ENCODE measurements at regions not wholly inside any gene's neighbourhood (a gene's known extent, or its start where the extent isn't known, plus 50 kb on each side); places are given as distances from the start of the nearest gene placed in this dataset.
"Not testable (repeated sequence)": the region's sequence is repeated elsewhere in the genome, so short reads cannot be mapped to it uniquely, and the experiment has no call there.

DNA sequence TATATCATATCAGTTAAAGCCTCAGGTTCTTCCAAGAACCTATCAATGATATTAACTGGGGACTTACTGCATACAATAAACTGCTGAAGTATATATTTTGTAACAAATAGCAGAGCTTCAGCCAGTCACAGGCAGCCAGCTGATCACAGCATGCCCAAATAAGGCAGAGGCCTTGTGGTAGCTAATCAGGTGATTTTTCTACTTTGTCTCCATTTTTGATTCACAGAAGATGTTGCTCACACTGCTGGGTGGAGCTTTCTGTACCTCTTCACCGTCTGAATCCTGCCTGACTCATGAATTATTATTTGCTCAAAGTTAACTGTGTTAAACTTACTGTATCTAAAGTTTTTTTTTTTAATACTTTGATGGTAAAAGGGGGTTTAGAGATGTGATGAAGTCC lies 357.4 kb downstream of the PSAT1 start:
- FAIRE-seq (no peak), DNase-seq (ENCODE audit: insufficient read length, low spot score) (no peak)

DNA sequence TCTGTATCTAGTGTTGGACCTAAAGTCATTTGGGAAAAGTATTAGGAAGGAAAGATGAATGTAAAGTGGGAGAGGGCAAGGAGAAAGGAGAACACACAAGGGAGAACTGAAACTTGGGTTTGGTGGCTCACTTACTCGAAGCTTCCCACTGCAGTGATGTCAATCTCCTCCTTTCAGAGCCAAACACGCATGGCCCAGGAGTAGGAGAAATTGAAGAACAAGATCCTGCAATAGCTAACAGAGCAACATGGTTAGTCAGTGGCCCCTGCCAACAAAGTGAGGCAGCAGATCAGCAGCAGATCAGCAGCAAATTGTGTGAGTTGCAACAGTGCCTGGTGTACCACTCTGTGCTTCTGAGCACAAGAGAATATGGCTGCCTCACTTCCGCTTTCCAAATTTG lies 366.4 kb downstream of the PSAT1 start:
- DNase-seq (ENCODE audit: insufficient read length, low spot score) (no peak), FAIRE-seq (no peak)

- no peak for DNase-seq (ENCODE audit: insufficient read length, low spot score)
- FAIRE-seq, result no peak
Observed at GRCh38 chr9:78664370-78664769, 367.4 kb downstream of the PSAT1 start.

GRCh38 chr9:78666818-78667414 lies 370.0 kb downstream of the PSAT1 start:
- DNase-seq (ENCODE audit: insufficient read length, low spot score) (no peak), FAIRE-seq (no peak)

DNA sequence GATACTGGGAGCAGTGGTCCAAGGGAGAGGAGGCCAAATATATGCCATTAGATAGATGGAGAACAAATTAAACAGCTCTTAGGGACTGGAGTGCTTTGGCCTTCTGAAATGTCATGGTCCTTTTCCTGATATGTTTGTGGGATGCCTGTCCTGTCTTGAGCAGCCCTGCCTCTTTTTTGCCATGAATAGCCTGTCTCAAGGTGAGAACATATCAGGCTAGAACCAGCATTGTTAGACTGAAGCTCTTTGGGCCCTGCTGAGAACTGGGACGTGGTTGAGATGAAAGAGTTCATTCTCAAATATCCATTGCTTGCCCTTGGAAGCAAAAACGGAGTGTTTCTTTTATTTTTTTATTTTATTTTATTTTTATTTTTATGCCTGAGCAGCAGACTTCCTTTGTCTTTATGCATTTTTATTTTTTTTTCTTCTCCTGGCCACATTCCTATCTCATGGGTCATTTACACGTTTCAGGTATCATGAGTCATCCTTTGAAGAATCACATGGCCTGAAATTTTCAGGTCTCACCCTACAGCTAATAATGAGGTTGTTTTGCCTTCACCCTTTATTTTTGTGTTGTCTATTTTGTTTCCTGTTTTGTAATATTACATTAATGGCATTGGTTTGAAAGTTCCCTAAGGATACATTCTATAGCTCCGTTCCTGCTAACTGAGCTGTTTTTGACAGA lies 371.4 kb downstream of the PSAT1 start:
- DNase-seq (ENCODE audit: insufficient read length, low spot score), result no peak
- no peak for FAIRE-seq

DNA sequence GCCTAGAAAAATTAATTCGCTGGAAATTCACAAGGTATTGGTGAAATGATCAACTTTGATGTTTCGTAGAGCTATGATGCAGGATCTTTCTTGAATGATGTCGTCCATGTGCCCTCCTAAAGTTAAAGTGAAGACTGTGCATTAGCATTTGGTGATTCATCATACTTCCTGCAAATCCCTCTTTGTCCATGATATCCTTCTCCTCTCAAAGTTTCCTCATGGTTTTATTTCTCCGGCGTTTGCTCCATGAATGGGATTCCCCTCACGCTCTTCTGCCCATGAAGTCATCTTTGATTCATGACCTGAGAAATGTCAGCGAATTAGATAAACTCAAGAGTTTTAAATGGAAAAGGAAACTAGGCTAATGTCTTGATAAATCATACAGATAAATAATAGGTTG lies 372.7 kb downstream of the PSAT1 start:
- DNase-seq (ENCODE audit: insufficient read length, low spot score), result no peak
- no peak for FAIRE-seq

GRCh38 chr9:78671785-78672184 lies 374.9 kb downstream of the PSAT1 start:
- DNase-seq (ENCODE audit: insufficient read length, low spot score) (no peak), FAIRE-seq (no peak)

- no peak for FAIRE-seq
- DNase-seq (ENCODE audit: insufficient read length, low spot score), result no peak
Observed at GRCh38 chr9:78674874-78675273, 377.9 kb downstream of the PSAT1 start.

GRCh38 chr9:78676009-78676408 lies 379.1 kb downstream of the PSAT1 start:
- no peak for FAIRE-seq
- no peak for DNase-seq (ENCODE audit: insufficient read length, low spot score)

GRCh38 chr9:78676623-78677022 lies 379.7 kb downstream of the PSAT1 start:
- no peak for FAIRE-seq

GRCh38 chr9:78677326-78677725 lies 380.4 kb downstream of the PSAT1 start:
- FAIRE-seq, result no peak
- DNase-seq (ENCODE audit: insufficient read length, low spot score), result no peak

More at GRCh38 chr9:78676623-78677022, 379.7 kb downstream of the PSAT1 start:
- DNase-seq (ENCODE audit: insufficient read length, low spot score), result no peak

GRCh38 chr9:78678877-78679276 lies 382.0 kb downstream of the PSAT1 start:
- DNase-seq (ENCODE audit: insufficient read length, low spot score), result no peak
- no peak for FAIRE-seq

DNA sequence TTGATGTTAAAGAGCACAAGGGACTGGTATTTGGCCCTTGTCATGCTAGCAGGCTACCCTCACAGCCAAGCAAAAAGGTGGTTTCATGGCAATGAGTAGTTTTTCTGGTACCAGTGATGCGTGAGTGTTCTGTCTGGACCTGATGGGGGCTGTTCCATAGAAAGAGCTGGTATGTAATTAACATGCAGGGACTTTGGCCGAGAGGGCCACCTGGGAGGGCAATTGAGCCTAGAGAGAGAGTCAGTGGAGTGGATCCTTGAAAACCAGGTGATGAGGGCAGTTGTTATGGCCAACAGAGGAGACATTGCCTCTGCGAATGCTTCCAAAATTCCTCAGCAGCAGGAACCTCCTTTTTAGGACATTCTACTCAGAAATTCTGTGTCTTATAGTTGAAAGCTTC lies 383.3 kb downstream of the PSAT1 start:
- FAIRE-seq (no peak), DNase-seq (ENCODE audit: insufficient read length, low spot score) (no peak)

- FAIRE-seq (no peak), DNase-seq (ENCODE audit: insufficient read length, low spot score) (no peak)
Observed at GRCh38 chr9:78682216-78682615, 385.3 kb downstream of the PSAT1 start.

GRCh38 chr9:78685471-78685870 lies 388.5 kb downstream of the PSAT1 start:
- DNase-seq (ENCODE audit: insufficient read length, low spot score), result no peak
- no peak for FAIRE-seq

DNA sequence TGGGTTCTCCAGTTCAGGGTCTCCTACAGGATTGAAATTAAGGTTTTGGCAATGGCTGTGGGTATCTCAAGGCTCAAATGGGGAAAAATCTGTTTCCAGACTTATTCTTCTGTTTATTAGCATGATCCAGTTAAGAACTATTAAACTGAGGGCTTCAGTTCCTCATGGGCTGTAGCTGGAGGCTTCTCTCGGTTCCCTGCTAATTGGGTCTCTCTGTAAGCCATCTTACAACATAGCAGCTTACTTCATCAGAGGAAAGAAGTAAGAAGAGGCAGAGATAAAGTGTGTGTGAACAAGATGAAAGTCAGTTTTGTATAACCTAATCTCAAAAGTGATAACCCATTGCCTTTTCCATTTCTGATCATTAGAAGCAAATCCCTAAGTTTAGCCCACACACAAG lies 391.9 kb downstream of the PSAT1 start:
- DNase-seq (ENCODE audit: insufficient read length, low spot score) (no peak), FAIRE-seq (no peak)

GRCh38 chr9:78691542-78691941 lies 394.6 kb downstream of the PSAT1 start:
- FAIRE-seq, result no peak
- no peak for DNase-seq (ENCODE audit: insufficient read length, low spot score)

DNA sequence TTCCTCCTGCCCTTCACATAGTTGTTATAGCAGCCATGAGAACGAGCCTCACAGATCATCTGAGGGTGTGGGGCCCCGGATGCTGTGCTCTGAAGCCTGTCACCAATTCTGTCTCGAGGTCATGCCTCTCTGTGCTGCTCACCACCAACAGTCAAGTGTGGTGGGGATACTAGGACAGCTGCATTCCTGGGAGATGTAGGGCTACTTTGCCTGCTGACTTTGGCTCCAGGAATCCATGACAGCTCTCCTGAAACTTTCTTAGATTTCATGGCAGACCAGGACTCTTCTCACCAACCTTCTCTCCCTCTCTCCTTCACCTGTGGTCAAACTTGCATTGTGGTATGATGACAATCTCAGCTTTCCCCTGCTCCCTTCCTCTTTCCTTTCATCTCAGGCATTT lies 395.9 kb downstream of the PSAT1 start:
- DNase-seq (ENCODE audit: insufficient read length, low spot score), result no peak
- no peak for FAIRE-seq

DNA sequence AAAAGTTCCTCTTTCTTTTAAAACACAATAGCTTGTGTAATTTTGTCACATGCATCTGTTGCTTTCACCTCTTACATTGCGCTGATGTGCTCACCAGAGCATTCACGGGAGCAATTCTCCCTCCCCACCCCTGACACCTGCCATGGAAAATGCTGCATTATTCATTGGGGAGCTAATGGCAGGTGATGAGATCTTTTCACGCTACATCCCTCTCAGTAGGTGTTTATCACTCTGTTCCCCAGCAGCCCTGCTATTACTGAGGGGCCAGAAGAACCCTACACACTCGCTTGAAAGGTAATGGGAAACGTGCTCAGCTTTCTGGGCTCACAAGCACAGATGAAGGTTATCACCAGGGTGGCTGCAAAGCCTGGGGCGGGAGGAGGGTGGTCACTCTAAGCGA lies 398.0 kb downstream of the PSAT1 start:
- no peak for DNase-seq (ENCODE audit: insufficient read length, low spot score)

GRCh38 chr9:78695519-78695918 lies 398.6 kb downstream of the PSAT1 start:
- no peak for DNase-seq (ENCODE audit: insufficient read length, low spot score)
- no peak for FAIRE-seq

More for the DNA sequence above, 398.0 kb downstream of the PSAT1 start:
- no peak for FAIRE-seq

DNA sequence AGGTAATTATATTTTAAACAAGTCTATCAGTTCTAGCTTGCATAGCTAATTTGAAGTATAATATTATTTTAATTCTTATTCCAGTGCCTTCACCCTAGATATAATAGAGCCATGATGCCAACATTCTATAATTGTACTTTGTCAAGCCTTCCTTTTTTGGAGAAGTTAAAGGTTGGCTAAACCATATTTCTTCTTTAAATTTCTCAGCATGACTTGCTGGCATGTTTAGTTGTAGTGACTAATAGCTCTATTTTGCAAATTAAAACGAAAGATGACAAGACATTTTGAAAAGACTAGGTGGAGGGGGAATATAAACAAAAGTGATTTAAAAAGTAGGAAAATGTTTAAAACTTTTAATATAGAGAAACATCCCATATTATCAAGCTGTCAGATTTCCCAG lies 400.7 kb downstream of the PSAT1 start:
- DNase-seq (ENCODE audit: insufficient read length, low spot score) (no peak), FAIRE-seq (no peak)

GRCh38 chr9:78698371-78698770 lies 401.4 kb downstream of the PSAT1 start:
- no peak for FAIRE-seq
- DNase-seq (ENCODE audit: insufficient read length, low spot score), result no peak

DNA sequence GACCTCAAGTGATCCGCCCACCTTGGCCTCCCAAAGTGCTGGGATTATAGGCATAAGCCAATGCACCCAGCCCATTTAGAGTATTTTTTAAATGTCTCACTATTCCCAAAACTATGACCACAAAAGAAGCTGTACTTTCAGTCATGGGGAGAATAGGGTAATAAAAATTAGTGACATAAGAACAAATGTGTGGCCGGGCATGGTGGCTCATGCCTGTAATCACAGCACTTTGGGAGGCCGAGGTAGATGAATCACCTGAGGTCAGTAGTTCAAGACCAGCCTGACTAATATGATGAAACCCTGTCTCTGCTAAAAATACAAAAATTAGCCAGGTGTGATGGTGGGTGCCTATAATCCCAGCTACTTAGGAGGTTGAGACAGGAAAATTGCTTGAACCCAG lies 402.3 kb downstream of the PSAT1 start:
- FAIRE-seq; DNase-seq (ENCODE audit: insufficient read length, low spot score): not testable (repeated sequence)
